Sigmoid colon (tissue), 6 donors: ENCODE measurements at regions not wholly inside any gene's neighbourhood (a gene's known extent, or its start where the extent isn't known, plus 50 kb on each side); places are given as distances from the start of the nearest gene placed in this dataset.

Experiments used
- DNase-seq: peaks from one replicate; pipeline ENCODE4 v3.0.0-alpha.2; 2019
- H3K27ac ChIP-seq, 4 donors: fragments of 200-600 bp; sonication (generic); one replicate each; pipeline ENCODE4 v1.5.1; 2016 to 2019; ENCODE audit warnings: mild to moderate bottlenecking in 1 of 4
- H3K27me3 ChIP-seq, 3 donors: fragments of 200-600 bp; sonication (generic); one replicate each; pipeline ENCODE4 v1.5.1; 2019; ENCODE audit warnings: mild to moderate bottlenecking in 1 of 3
- H3K36me3 ChIP-seq, 4 donors: fragments of 200-600 bp; sonication (generic); one replicate each; pipeline ENCODE4 v1.5.1; 2016 to 2019
- H3K4me1 ChIP-seq, 4 donors: fragments of 200-600 bp; sonication (generic); one replicate each; pipeline ENCODE4 v1.5.1; 2017 to 2019
- H3K4me3 ChIP-seq, 4 donors: fragments of 200-600 bp; sonication (generic); one replicate each; pipeline ENCODE4 v1.5.1; 2017 to 2019; ENCODE audit warnings: mild to moderate bottlenecking in 2 of 4, moderate library complexity in 1 of 4
- H3K9me3 ChIP-seq, 4 donors: fragments of 200-600 bp in 3 of 4; sonication (generic) in 3 of 4; one replicate each; pipeline versions ENCODE4 v1.5.1 to v1.6.1; 2013 to 2019
- EP300 ChIP-seq, 4 donors: sonication (generic); formaldehyde crosslinking; IDR thresholded peaks; one replicate each; pipeline ENCODE4 v1.6.1; 2017; ENCODE audit warnings: antibody characterized with exemption in 4 of 4
- POLR2A ChIP-seq, 2 donors: fragments of 450-650 bp; IDR thresholded peaks; one replicate each; pipeline ENCODE4 v1.6.1; 2016; ENCODE audit warnings: antibody characterized with exemption in 2 of 2, mild to moderate bottlenecking in 2 of 2, moderate library complexity in 2 of 2
- POLR2AphosphoS5 ChIP-seq, 4 donors: sonication (generic); formaldehyde crosslinking; IDR thresholded peaks; one replicate each; pipeline ENCODE4 v1.6.1; 2017; ENCODE audit warnings: antibody characterized with exemption in 4 of 4
- WGBS, 2 donors: extraction: QIAGEN DNeasy Blood & Tissue Kit; methylation state at CpG; one replicate each; pipeline ENCODE4 v1.1.7; 2013; 5-methylcytosine and 5-hydroxymethylcytosine counted together
- intact Hi-C: fragments of 100-400 bp; cut with DNase I; formaldehyde crosslinking; loops from one replicate; pipeline ENCODE4 v1.15.1; 2023
- TF ChIP-seq, protein P1 (sequence below), 4 experiments: fragments of 450-650 bp in 3 of 4; fragments of 200-600 bp in 1 of 4; IDR thresholded peaks; one replicate each; pipeline ENCODE4 v1.5.1; 2016 to 2019; ENCODE audit warnings: antibody characterized with exemption in 4 of 4, mild to moderate bottlenecking in 3 of 4, moderate library complexity in 2 of 4
- donor health status: healthy with polysubstance abuse.
- donor health status: healthy.

DNA sequence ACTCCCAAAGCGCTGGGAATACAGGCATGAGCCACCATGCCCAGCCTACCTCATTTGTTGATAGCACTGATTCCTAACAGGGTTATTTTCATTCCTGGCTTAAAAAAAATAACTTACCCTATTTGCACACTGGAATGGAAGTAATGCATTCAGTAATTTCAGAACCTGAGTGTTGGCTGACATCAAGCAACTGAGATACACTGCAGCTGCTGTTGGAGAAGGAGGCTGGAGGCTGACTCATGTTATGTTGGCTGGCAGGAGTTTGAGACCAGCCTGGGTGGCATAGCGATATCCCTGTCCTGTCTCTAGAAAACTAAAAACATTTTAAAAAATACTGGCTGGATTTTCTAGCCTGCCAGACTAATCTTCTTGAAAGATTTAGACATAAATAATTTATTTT lies 385.1 kb upstream of the MEX3C start:
- H3K4me1 ChIP-seq: no peaks in the 10 kb centered on the region
- no peaks in the 10 kb centered on the region for H3K27me3 ChIP-seq
- H3K4me3 ChIP-seq: no peak overlapping the region
- H3K27ac ChIP-seq: no peak overlapping the region
- intact Hi-C loops: no loop called here
- no peaks in the 10 kb centered on the region for H3K36me3 ChIP-seq
- H3K9me3 ChIP-seq: no peaks in the 10 kb centered on the region
- 86 to 89% methylated on average over 2 of the region's 2 CpGs for whole genome bisulfite sequencing, 2 donors
- TF ChIP-seq POLR2AphosphoS5 (IDR thresholded peaks at IDR 0.05) (no peak), POLR2A (IDR thresholded peaks at IDR 0.05) (no peak), EP300 (IDR thresholded peaks at IDR 0.05) (no peak)
- TF ChIP-seq, protein P1, sequence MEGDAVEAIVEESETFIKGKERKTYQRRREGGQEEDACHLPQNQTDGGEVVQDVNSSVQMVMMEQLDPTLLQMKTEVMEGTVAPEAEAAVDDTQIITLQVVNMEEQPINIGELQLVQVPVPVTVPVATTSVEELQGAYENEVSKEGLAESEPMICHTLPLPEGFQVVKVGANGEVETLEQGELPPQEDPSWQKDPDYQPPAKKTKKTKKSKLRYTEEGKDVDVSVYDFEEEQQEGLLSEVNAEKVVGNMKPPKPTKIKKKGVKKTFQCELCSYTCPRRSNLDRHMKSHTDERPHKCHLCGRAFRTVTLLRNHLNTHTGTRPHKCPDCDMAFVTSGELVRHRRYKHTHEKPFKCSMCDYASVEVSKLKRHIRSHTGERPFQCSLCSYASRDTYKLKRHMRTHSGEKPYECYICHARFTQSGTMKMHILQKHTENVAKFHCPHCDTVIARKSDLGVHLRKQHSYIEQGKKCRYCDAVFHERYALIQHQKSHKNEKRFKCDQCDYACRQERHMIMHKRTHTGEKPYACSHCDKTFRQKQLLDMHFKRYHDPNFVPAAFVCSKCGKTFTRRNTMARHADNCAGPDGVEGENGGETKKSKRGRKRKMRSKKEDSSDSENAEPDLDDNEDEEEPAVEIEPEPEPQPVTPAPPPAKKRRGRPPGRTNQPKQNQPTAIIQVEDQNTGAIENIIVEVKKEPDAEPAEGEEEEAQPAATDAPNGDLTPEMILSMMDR (IDR thresholded peaks at IDR 0.05): no peak
- DNase-seq: no peak

DNA sequence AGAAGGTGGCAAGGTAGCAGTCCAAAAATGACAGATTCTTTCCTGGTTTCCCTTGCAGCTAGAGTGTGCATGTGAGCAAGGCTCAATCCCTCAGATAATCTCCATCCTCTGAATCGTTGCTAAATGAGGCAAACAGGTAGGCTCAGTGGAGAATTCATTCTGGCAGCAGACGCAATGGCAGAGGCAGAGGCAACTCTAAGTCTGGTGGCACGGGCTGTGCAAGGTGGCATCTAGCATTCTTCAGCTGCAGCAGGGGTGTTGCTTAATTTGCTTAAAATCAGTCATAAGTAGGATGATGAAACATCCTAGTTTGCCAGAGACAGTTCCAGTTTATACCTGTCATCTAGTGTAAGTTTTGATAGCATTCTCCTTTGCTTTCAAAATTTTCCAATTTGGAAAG lies 391.1 kb upstream of the MEX3C start:
- 68 to 78% methylated on average over 3 of the region's 3 CpGs for WGBS, 2 donors
- H3K4me3 ChIP-seq: no peak overlapping the region
- H3K4me1 ChIP-seq: no peaks in the 10 kb centered on the region
- no peaks in the 10 kb centered on the region for H3K27me3 ChIP-seq
- H3K27ac ChIP-seq: no peak overlapping the region
- no peaks in the 10 kb centered on the region for H3K9me3 ChIP-seq
- H3K36me3 ChIP-seq: no peaks in the 10 kb centered on the region
- intact Hi-C loops: no loop called here
- no peak for DNase-seq
- TF ChIP-seq POLR2AphosphoS5 (IDR thresholded peaks at IDR 0.05) (no peak), POLR2A (IDR thresholded peaks at IDR 0.05) (no peak), EP300 (IDR thresholded peaks at IDR 0.05) (no peak)
- TF ChIP-seq, protein P1 (IDR thresholded peaks at IDR 0.05): no peak

DNA sequence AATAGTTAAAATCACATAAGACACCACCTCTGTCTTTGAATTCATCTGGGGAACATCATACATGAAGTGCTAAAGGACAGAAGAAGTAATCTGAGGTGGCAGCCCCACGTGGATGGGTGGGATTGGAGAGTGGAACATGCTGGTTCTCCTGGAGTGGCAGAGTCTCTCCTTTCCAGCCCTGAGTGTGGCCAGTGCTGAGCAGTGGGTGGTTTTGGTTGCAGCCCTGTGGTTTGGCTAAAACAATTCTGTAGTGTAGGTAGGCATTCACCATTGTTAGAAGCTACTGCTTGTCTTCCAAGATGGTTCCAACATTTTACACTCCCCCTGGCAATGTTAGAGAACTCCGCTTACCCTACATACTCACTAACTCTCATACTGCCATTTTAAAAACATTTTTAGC lies 396.4 kb upstream of the MEX3C start:
- TF ChIP-seq POLR2AphosphoS5 (IDR thresholded peaks at IDR 0.05) (no peak), EP300 (IDR thresholded peaks at IDR 0.05) (no peak), POLR2A (IDR thresholded peaks at IDR 0.05) (no peak)
- TF ChIP-seq, protein P1 (IDR thresholded peaks at IDR 0.05): no peak
- DNase-seq: no peak
- peaks cover 0 to 3% (median 0%) of the 10 kb centered on the region in 4 donors for H3K9me3 ChIP-seq
- H3K27me3 ChIP-seq: no peaks in the 10 kb centered on the region
- H3K4me1 ChIP-seq: no peaks in the 10 kb centered on the region
- intact Hi-C loops: no loop called here
- 54 to 70% methylated on average over 2 of the region's 2 CpGs for WGBS, 2 donors
- H3K36me3 ChIP-seq: no peaks in the 10 kb centered on the region
- no peak overlapping the region for H3K4me3 ChIP-seq
- no peak overlapping the region for H3K27ac ChIP-seq

DNA sequence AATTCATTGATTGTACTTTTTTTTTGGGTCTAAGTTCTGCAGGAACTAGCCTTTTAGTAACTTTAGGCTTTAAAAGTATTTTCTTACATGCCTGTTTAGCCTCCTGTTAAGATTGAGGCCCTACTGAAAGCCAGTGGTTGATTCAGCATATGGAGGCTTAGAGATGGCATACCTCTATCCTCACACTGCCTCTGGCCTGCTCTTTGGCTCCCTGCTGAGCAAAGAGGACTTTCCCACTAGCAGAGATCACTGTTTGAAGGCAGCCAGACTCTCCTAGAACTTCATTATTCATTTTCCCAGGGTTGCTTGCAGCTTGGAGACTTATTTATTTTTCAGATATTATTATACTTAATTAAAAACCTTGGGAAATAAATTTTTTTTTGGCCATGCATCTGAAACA lies 405.6 kb upstream of the MEX3C start:
- no peak for TF ChIP-seq POLR2A (IDR thresholded peaks at IDR 0.05)
- TF ChIP-seq EP300 (IDR thresholded peaks at IDR 0.05): no peak
- TF ChIP-seq, protein P1 (IDR thresholded peaks at IDR 0.05): no peak
- TF ChIP-seq POLR2AphosphoS5 (IDR thresholded peaks at IDR 0.05): no peak
- H3K4me1 ChIP-seq: no peaks in the 10 kb centered on the region
- no peak overlapping the region for H3K4me3 ChIP-seq
- DNase-seq: no peak
- intact Hi-C loops: no loop called here
- no peak overlapping the region for H3K27ac ChIP-seq
- H3K36me3 ChIP-seq: no peaks in the 10 kb centered on the region
- H3K9me3 ChIP-seq: no peaks in the 10 kb centered on the region
- H3K27me3 ChIP-seq: no peaks in the 10 kb centered on the region

DNA sequence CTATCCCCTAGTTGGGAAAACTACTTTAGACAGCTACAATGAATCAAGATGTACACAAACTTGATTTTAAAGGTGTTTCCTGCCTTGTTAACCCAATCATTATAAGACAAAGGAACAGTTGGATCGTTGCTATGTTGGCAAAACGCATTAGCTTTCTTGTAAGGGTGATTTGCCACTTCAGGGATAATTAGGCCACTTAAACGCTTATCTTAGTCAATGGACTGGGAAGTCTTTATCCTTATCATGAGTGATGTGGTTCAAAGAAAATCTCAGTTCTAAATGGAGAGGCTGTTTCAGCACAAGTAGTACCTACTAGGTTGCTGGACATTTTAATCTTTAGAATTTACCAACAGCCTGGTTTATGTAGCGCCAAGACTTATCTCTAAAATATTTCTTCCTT lies 406.1 kb upstream of the MEX3C start:
- no peak overlapping the region for H3K27ac ChIP-seq
- intact Hi-C loops: no loop called here
- no peak overlapping the region for H3K4me3 ChIP-seq
- no peaks in the 10 kb centered on the region for H3K9me3 ChIP-seq
- no peaks in the 10 kb centered on the region for H3K36me3 ChIP-seq
- WGBS, 2 donors: 45 to 51% methylated on average over 4 of the region's 4 CpGs
- H3K4me1 ChIP-seq: no peaks in the 10 kb centered on the region
- no peaks in the 10 kb centered on the region for H3K27me3 ChIP-seq
- TF ChIP-seq EP300 (IDR thresholded peaks at IDR 0.05) (no peak), POLR2A (IDR thresholded peaks at IDR 0.05) (no peak), POLR2AphosphoS5 (IDR thresholded peaks at IDR 0.05) (no peak)
- TF ChIP-seq, protein P1 (IDR thresholded peaks at IDR 0.05): no peak
- no peak for DNase-seq
